ENCODE measurements at regions not wholly inside any gene's neighbourhood (a gene's known extent, or its start where the extent isn't known, plus 50 kb on each side); places are given as distances from the start of the nearest gene placed in this dataset.
A peak's percentile ranks its signal among the peaks of the same experiment; 100 is the strongest.

GRCh38 chr3:117133066-117133465 is 423.5 kb downstream of the TUSC7 start:
- DNase-seq = no peak

DNA sequence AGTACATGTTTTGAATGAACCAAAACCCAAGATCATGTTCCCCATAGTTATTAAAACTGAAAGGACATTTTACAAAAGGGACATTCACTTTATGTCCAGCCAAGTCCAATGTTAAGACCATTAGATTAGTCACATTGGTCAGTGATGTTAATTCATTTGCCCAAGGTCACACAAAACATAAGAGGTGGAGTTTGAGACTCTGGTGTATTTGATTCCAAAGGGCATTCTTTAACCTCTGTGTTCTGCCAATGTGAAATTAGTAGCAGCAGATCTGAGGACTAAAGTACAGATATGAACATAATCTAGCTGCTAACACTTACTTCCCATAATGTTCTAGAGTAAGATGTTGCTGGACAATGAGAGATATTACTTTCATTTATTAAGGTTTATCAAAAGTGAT is 425.6 kb downstream of the TUSC7 start:
- no peak for DNase-seq

DNA sequence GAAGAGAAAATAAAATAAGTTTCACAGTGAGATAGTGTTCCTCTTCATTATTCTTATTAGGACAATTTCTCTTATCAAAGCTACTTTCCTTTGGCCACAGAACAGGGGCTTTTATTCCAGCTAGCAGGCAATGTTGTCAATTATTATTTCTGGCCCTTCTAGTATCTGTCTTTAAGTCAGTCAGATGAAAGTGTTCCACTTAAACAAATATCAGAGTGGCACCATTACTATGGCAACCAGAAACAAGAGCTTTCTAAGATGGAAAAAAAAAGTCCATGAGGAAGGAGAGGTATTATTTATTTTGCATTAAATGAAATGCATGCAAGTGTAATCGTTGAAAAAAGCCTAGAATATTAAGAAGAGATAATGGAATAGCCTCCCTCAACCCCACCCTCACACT is 426.4 kb downstream of the TUSC7 start:
- no peak for DNase-seq

DNA sequence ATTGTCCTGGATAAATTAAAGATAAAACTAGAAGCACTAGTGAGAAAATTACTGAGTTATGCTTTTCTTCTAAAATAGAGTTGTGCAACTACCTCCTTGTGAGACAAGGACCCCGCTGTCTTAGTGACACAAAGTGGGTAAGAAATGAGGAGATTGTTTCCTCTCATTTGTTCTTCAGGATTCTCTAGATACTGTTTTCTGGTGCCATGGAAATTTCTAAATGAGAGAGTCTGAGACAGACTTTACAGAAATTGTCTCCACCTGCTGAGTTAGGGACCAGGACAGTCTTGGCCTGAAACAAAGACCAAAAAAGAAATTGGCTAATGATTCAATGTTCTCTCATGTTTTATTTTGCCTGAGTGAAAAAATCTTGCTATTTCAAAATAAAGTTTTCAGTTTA is 427.5 kb downstream of the TUSC7 start:
- DNase-seq = no peak

DNA sequence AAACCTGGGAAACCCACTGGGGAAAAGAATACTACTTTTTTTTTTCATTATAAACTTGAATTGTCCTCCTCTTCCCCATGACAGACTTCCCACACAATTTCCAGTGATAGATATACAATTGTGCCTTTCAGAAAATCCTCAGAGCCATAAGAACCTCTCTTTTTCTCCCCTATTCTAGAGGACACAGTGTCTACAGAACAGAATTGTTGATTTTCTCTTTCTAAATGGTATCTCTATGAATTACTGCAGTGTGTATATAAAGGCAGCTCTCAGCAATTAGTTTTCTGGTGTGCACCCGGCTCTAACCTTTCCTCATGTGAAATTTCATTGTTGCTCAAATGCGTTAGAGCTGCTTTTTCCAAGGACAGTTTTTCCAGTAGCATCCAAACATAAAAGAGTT is 430.1 kb downstream of the TUSC7 start:
- DNase-seq = no peak

- no peak for DNase-seq
Observed at GRCh38 chr3:117141812-117142211, 432.2 kb downstream of the TUSC7 start.

DNA sequence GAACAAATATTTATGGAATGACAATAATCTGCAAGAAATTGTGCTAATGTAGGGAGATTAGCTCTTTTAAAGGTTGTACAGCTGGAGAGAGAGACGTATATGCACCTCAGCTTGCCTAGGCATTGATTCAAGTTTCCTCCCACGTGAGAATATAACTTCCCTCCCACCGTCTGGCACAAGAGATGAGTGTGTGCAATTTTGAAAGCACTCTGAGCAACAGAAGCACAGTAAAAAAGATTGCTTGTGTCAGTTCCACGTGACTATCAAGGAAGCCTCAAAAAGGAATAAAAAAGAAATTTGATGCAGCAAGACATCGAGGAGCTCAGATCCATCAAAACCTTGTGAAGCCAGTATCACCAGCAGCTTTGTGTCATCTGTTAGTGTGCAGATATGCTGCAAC is 435.3 kb downstream of the TUSC7 start:
- DNase-seq = no peak

DNA sequence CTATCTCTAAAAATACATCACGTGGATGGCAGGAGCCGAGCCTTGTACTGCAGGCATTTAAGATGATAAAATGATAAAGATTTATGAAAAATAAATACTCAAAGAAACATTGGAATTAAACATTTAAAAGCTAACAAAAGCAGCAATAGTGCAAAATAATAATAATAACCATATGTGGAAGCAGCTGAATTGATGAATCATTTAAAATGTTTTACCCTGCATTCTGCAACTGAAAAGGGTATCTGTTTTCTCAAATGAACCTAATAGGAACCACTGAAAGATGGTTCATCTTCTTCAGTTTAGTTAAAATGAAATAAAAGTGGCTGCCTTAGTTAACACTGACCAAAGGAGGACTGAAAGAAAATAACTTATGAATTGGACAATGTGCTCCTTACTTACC is 436.1 kb downstream of the TUSC7 start:
- no peak for DNase-seq

GRCh38 chr3:117146571-117146970 is 437.0 kb downstream of the TUSC7 start:
- no peak for DNase-seq

GRCh38 chr3:117149584-117149983 is 440.0 kb downstream of the TUSC7 start:
- no peak for DNase-seq

DNA sequence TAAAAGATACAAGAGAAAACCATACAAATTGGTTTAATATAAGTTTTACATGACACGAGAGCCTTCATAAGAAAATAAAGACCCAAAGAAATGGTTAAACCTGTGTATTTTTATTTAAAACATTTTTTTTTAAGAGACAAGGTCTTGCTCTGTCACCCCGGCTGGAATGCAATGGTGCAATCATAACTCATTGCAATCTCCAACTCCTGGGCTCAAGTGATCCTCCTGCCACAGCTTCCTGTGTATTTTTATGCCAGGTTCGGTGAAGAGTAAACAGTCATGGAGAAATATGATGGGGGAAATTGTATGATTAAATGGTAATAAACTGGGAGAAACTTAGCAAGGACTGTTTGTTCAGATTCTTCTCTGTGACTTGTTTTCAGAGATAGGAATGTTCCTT is 441.0 kb downstream of the TUSC7 start:
- no peak for DNase-seq

DNA sequence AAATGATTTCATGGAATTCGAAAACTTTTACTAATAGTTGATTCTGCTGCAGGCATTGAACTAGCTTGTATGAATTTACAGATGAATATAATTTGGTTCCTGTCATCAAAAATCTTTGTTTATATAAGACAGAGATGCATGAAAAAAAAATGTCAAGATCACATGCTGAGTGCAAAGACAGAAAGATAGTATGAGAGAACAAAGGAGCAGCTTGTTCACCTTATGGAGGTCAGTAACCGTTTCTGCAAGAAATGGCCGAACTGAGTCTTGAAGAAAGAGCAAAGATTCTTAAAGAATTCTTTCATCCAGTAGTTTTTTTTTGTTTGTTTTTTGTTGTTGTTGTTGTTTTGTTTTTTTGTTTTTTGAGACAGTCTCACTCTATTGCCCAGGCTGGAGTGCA is 450.6 kb downstream of the TUSC7 start:
- DNase-seq = no peak

DNA sequence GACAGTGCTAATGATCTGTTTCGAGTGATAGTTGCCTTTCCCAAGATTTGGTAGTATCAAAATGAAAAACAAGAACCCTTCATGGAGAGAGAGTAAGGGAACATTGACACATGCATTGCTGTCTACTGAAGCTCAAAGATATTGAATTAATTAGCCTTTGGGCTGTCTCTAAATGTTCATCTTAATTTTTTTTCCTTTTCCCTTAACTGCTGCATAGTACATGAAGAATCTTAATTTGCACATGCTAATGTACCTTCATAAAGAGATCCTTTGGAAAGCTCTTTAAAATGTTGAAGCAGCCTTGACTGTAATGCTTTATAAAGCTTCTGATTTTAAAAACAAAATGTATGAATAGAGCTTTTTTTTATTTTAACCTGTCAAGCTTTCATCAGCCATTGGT is 452.2 kb downstream of the TUSC7 start:
- no peak for DNase-seq

DNA sequence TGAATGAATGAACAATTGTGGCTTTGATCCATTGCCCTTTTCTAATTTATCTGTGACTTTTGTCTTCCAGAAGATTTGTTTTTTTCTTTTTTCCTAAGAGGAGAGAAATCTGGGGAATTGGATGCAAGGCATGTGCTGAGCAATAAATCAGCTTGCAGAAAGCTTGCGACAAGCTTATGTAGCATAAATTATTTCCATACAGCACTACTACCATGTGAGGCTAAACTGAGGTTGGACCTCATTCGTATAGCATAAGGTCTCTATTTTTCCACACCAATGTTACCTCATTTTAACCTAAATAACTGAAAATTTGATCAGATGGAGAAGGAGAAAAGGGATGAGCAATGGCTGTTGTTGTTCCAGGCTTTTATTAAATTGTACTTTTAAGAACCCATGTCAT is 455.6 kb downstream of the TUSC7 start:
- no peak for DNase-seq

DNA sequence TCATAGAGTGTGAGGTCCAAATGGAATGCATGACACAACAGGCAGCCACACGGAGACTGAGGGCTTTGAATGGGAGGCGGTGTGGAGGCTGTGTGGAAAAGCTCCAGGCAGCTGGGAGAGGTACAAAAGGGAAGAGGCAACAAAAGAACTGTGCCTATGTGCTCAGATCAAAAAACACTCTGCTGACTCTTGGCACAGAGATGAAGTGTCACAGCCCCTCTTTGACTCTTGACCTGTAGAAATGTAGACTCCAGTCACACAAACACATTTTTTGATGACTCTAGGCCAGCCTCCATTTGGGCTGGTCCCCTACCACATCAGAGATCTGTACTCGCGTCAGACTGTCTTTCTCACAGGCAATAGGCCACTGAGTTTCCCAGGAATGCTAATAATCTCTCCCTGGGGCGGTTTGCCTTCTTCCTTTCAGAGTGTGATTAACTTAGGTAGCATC is 456.0 kb downstream of the TUSC7 start:
- peak; percentile 87 for DNase-seq

- no peak for DNase-seq
Observed at GRCh38 chr3:117168896-117169295, 459.3 kb downstream of the TUSC7 start.

GRCh38 chr3:117170094-117170493 is 460.5 kb downstream of the TUSC7 start:
- DNase-seq = no peak

DNA sequence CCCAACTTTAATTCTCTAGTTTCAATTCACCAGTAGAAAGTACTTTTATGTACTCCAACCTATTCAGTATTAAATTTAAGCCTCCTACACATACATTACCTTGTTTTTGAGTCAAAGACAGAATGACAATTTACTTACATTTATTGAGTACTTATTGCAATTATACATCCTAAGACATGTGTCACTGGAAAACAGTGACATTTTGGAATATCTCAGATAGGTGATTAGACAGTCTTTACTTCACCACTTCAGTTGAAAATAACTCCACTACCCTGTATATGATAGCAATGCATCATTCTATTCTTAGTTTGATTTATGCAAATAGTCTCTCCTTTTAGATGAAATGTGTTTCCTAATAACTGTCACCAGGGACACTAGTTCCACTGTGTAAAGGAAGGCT is 461.5 kb downstream of the TUSC7 start:
- no peak for DNase-seq

DNA sequence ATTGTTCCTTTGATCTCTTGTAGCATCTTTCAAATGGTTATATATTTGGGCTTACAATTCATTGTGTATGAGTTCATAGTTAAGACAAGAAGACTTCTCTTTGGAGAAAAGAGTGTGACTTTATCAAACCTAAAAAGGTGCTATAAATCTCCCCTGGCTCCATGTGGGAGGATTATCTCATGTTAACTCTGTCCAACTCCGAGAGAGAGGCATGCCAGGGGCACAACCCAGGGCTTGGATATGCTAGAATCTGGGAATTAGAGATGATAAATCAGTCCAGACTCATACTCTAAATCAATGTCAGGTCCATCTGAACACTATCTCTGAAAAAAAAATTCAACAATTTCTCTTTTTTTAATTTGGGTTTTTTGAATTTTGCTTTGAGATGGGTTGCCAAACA is 462.8 kb downstream of the TUSC7 start:
- DNase-seq = no peak

DNA sequence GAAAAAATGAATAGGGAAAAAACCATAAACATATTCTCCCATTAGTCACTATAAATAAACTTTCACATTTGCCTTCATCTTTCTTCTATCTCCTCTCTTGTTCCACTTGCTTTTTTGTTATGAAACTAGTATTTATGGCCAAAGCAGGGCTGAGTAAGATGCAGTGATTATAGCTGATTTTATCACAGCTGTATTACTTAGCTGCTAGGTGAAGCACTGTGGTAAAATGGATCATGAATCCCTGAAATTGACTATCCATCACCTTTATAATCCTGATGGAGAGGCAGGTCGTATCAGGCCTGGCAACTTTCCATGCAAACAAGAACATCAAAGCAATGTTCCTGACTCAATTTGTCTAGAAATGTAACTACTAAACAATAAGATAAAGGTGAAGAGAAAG is 471.6 kb downstream of the TUSC7 start:
- DNase-seq = no peak

GRCh38 chr3:117184574-117184973 is 475.0 kb downstream of the TUSC7 start:
- no peak for DNase-seq

- no peak for DNase-seq
Observed at GRCh38 chr3:117191245-117191644, 481.7 kb downstream of the TUSC7 start.

- no peak for DNase-seq
Observed at GRCh38 chr3:117192888-117193287, 483.3 kb downstream of the TUSC7 start.

DNA sequence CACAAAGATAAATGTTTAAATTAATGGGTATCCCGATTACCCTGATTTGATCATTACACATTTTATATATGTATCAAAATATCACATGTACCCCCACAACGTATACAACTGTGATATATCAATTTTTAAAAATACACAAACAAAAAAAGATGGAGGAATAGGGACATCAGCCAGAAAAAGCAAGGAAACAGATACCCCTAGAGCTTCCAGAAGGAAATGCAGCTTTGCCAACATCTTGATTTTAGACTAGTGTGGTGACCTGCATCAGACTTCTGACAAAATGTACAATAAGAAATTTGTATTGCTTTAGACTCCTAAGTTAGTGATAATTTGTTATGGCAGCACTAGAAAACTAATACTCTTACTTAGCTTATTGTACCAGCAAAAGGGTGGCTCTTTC is 483.8 kb downstream of the TUSC7 start:
- no peak for DNase-seq

GRCh38 chr3:117195034-117195433 is 485.5 kb downstream of the TUSC7 start:
- no peak for DNase-seq

GRCh38 chr3:117200962-117201361 is 491.4 kb downstream of the TUSC7 start:
- no peak for DNase-seq
